Natural killer cell (primary cell): ENCODE measurements at regions not wholly inside any gene's neighbourhood (a gene's known extent, or its start where the extent isn't known, plus 50 kb on each side); places are given as distances from the start of the nearest gene placed in this dataset.

ENCODE experiments used
- ATAC-seq, 3 donors: fragments of 150-1000 bp in 2 of 3; fragments of 200-7000 bp in 1 of 3; cut with Tn5 transposase; 1 replicate in 1 of 3; 2 replicates in 2 of 3; pipeline ENCODE4 v1.10.0; 2021; ENCODE audit warnings: mild to moderate bottlenecking in 2 of 3, moderate library complexity in 2 of 3
- DNase-seq, 2 donors: peaks; one replicate each; pipeline versions ENCODE4 v3.0.0 to v3.0.0-alpha.2; 2013 to 2021; ENCODE audit warnings: mixed read lengths in 1 of 2
- H3K27ac ChIP-seq: one replicate; pipeline ENCODE4 v1.5.1; 2013; ENCODE audit warnings: mild to moderate bottlenecking, low read length
- H3K27me3 ChIP-seq: one replicate; pipeline ENCODE4 v1.6.1; 2013; ENCODE audit warnings: low read length; ENCODE audit not compliant: control insufficient read depth, insufficient read depth
- H3K36me3 ChIP-seq: one replicate; pipeline ENCODE4 v1.6.1; 2013; ENCODE audit warnings: low read length; ENCODE audit not compliant: control insufficient read depth, insufficient read depth
- H3K4me1 ChIP-seq: one replicate; pipeline ENCODE4 v1.6.1; 2013; ENCODE audit warnings: low read length; ENCODE audit not compliant: control insufficient read depth, insufficient read depth
- H3K4me3 ChIP-seq: one replicate; pipeline ENCODE4 v1.5.1; 2013; ENCODE audit warnings: low read length
- H3K9me3 ChIP-seq: one replicate; pipeline ENCODE4 v1.6.1; 2013; ENCODE audit warnings: low read length; ENCODE audit not compliant: control insufficient read depth, insufficient read depth
- H3K27ac Mint-ChIP-seq, 2 donors: one replicate each; pipeline ENCODE4 v1.8.0; 2022; ENCODE audit warnings: mild to moderate bottlenecking in 2 of 2, mixed read lengths in 2 of 2, moderate library complexity in 1 of 2
- H3K27me3 Mint-ChIP-seq, 2 donors: one replicate each; pipeline ENCODE4 v1.8.0; 2022; ENCODE audit warnings: low read depth in 2 of 2, mixed read lengths in 2 of 2
- H3K36me3 Mint-ChIP-seq: one replicate; pipeline ENCODE4 v1.8.0; 2022; ENCODE audit warnings: mixed read lengths
- H3K4me1 Mint-ChIP-seq, 2 donors: one replicate each; pipeline ENCODE4 v1.8.0; 2022; ENCODE audit warnings: mixed read lengths in 2 of 2
- H3K4me3 Mint-ChIP-seq: one replicate; pipeline ENCODE4 v1.8.0; 2022; ENCODE audit warnings: mild to moderate bottlenecking, moderate library complexity, mixed read lengths
- H3K9me3 Mint-ChIP-seq, 2 donors: one replicate each; pipeline ENCODE4 v1.8.0; 2022; ENCODE audit warnings: mixed read lengths in 2 of 2
- CTCF ChIP-seq: fragments of 200-600 bp; IDR thresholded peaks from one replicate; pipeline ENCODE4 v1.8.0; 2022; ENCODE audit warnings: antibody characterized with exemption
- WGBS: methylation state at CpG from one replicate; pipeline ENCODE4 v1.1.7; 2013; ENCODE audit warnings: missing lambda C conversion rate; ENCODE audit not compliant: insufficient coverage; 5-methylcytosine and 5-hydroxymethylcytosine counted together
- intact Hi-C: fragments of 100-400 bp; cut with micrococcal nuclease; formaldehyde crosslinking; loops from one replicate; pipeline ENCODE4 v1.14.2; 2022

- H3K27ac Mint-ChIP-seq: no peak overlapping the region
- H3K36me3 ChIP-seq: no peaks in the 10 kb centered on the region
- TF ChIP-seq CTCF: no peak
- H3K27me3 ChIP-seq: no peaks in the 10 kb centered on the region
- no peak overlapping the region for H3K27ac ChIP-seq
- 81% methylated on average over 4 of the region's 4 CpGs for WGBS
- no peaks in the 10 kb centered on the region for H3K9me3 ChIP-seq
- H3K27me3 Mint-ChIP-seq: peaks cover 0 to 2% of the 10 kb centered on the region in 2 donors
- no peak overlapping the region for H3K4me3 Mint-ChIP-seq
- no peak overlapping the region for H3K4me3 ChIP-seq
- ATAC-seq (no peak), DNase-seq (no peak)
- intact Hi-C loops: no loop called here
- no peaks in the 10 kb centered on the region for H3K9me3 Mint-ChIP-seq
- no peaks in the 10 kb centered on the region for H3K36me3 Mint-ChIP-seq
- H3K4me1 Mint-ChIP-seq: no peaks in the 10 kb centered on the region
- no peaks in the 10 kb centered on the region for H3K4me1 ChIP-seq
These were observed 150.7 kb downstream of the ADAMTS15 start for GRCh38 chr11:130599073-130599654.

GRCh38 chr11:130600139-130600538 is 151.7 kb downstream of the ADAMTS15 start:
- TF ChIP-seq CTCF: no peak
- H3K4me3 Mint-ChIP-seq: no peak overlapping the region
- 80% methylated on average over 4 of the region's 4 CpGs for WGBS
- H3K9me3 ChIP-seq: no peaks in the 10 kb centered on the region
- DNase-seq: no peak
- no peaks in the 10 kb centered on the region for H3K4me1 ChIP-seq
- H3K27ac ChIP-seq: no peak overlapping the region
- H3K36me3 ChIP-seq: no peaks in the 10 kb centered on the region
- H3K27me3 Mint-ChIP-seq: peaks cover 0 to 5% of the 10 kb centered on the region in 2 donors
- no peak for ATAC-seq
- intact Hi-C loops: no loop called here
- no peaks in the 10 kb centered on the region for H3K27me3 ChIP-seq
- no peak overlapping the region for H3K27ac Mint-ChIP-seq
- no peaks in the 10 kb centered on the region for H3K36me3 Mint-ChIP-seq
- H3K4me1 Mint-ChIP-seq: no peaks in the 10 kb centered on the region
- H3K9me3 Mint-ChIP-seq: no peaks in the 10 kb centered on the region
- H3K4me3 ChIP-seq: no peak overlapping the region

- no peak for TF ChIP-seq CTCF
- Mint-ChIP-seq H3K4me3 (no peak overlapping the region), H3K27me3 (peaks cover 0 to 5% of the 10 kb centered on the region in 2 donors), H3K4me1 (no peaks in the 10 kb centered on the region), H3K27ac (no peak overlapping the region), H3K9me3 (no peaks in the 10 kb centered on the region), H3K36me3 (no peaks in the 10 kb centered on the region)
- no peak for DNase-seq
- no peak for ATAC-seq
- WGBS: 86% methylated on average over 4 of the region's 5 CpGs
- Histone ChIP-seq H3K27me3 (no peaks in the 10 kb centered on the region), H3K27ac (no peak overlapping the region), H3K9me3 (no peaks in the 10 kb centered on the region), H3K36me3 (no peaks in the 10 kb centered on the region), H3K4me3 (no peak overlapping the region), H3K4me1 (no peaks in the 10 kb centered on the region)
- intact Hi-C loops: no loop called here
These were observed 152.2 kb downstream of the ADAMTS15 start for GRCh38 chr11:130600616-130601015.

GRCh38 chr11:130601141-130601540 is 152.7 kb downstream of the ADAMTS15 start:
- Histone ChIP-seq H3K4me1 (no peaks in the 10 kb centered on the region), H3K27me3 (no peaks in the 10 kb centered on the region), H3K9me3 (no peaks in the 10 kb centered on the region), H3K27ac (no peak overlapping the region), H3K4me3 (no peak overlapping the region), H3K36me3 (no peaks in the 10 kb centered on the region)
- no peaks in the 10 kb centered on the region for H3K4me1 Mint-ChIP-seq
- ATAC-seq (no peak), DNase-seq (no peak)
- peaks cover 0 to 5% of the 10 kb centered on the region in 2 donors for H3K27me3 Mint-ChIP-seq
- H3K36me3 Mint-ChIP-seq: no peaks in the 10 kb centered on the region
- H3K9me3 Mint-ChIP-seq: no peaks in the 10 kb centered on the region
- intact Hi-C loops: no loop called here
- no peak for TF ChIP-seq CTCF
- 73% methylated on average over 8 of the region's 8 CpGs for WGBS
- no peak overlapping the region for H3K4me3 Mint-ChIP-seq
- H3K27ac Mint-ChIP-seq: no peak overlapping the region
